ENCODE measurements at regions not wholly inside any gene's neighbourhood (a gene's known extent, or its start where the extent isn't known, plus 50 kb on each side); places are given as distances from the start of the nearest gene placed in this dataset.

DNA sequence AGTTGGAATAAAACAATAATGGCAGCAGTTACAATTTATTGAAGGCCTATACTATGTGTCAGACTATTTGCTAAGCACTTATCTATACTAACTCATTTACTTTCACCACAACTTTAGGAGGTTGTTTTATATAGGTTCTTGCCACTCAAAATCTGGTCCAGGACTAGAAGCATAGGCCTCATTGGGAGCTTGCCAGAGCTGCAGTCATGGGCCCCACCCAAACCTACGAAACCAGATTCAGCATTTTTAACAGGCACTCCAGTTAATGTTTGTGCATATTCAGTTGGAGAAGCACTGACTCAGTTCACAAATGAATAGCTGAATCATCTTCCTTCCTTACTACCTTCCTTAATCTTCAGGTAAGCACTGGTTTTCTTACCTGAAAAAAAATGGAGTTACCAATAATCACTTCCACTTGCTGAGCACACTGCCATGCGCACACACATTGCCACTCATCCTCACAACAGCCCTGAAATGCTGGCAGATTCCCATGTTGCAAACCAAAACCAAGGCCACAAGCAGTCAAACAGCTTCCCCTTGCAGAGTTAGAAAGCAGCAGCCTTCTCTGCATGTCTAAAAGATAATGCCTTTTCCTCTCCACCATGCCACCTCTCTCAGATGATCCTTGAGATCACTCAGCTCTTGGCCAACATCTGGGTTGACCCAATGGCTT is 122.4 kb downstream of the SLC16A9 start:
- no peaks in the 10 kb centered on the region for H3K27me3 ChIP-seq
- DNase-seq: no peak
- H3K4me1 ChIP-seq: peaks cover 0 to 5% (median 0%) of the 10 kb centered on the region in 4 donors
- H3K27ac ChIP-seq: no peak overlapping the region
- WGBS, 2 donors: 80 to 90% methylated on average over 2 of the region's 2 CpGs
- TF ChIP-seq POLR2A (IDR thresholded peaks at IDR 0.05) (no peak), POLR2AphosphoS5 (IDR thresholded peaks at IDR 0.05) (no peak), EP300 (IDR thresholded peaks at IDR 0.05) (no peak), CTCF (IDR thresholded peaks at IDR 0.05) (no peak)
- no peak overlapping the region for H3K4me3 ChIP-seq
- no peaks in the 10 kb centered on the region for H3K36me3 ChIP-seq
- H3K9me3 ChIP-seq: no peaks in the 10 kb centered on the region
- ATAC-seq (ENCODE audit: low FRiP score in 2 of 2): no peak

DNA sequence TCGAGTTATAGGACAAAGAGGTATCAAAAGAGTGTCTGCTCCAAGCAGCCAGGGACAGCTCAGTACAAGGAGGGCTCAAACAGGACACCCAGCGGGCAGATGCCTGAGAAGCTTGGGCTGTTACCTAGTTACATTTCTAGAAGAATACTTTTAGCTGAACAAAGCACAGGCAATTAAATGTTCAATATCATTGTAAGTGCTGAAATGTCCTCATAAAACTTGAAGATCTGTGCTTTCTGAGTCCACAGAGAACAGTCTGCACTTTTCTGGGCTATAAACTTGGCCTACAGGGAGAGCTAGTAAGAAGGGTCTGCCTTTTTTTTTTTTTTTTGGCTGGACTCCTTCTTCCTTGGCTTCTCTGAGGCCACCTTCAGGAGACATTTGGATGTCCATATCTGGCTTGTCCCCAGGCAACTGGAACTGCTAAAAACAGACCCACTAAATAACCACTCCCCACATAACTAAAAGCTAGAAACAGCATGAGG is 123.2 kb downstream of the SLC16A9 start:
- 65 to 88% methylated on average over 2 of the region's 2 CpGs for WGBS, 2 donors
- no peaks in the 10 kb centered on the region for H3K9me3 ChIP-seq
- no peak for DNase-seq
- H3K36me3 ChIP-seq: no peaks in the 10 kb centered on the region
- no peak overlapping the region for H3K4me3 ChIP-seq
- TF ChIP-seq CTCF (IDR thresholded peaks at IDR 0.05): no peak
- no peak for TF ChIP-seq EP300 (IDR thresholded peaks at IDR 0.05)
- no peak for TF ChIP-seq POLR2A (IDR thresholded peaks at IDR 0.05)
- TF ChIP-seq POLR2AphosphoS5 (IDR thresholded peaks at IDR 0.05): no peak
- ATAC-seq (ENCODE audit: low FRiP score in 2 of 2): no peak
- H3K4me1 ChIP-seq: peaks cover 0 to 5% (median 0%) of the 10 kb centered on the region in 4 donors
- no peak overlapping the region for H3K27ac ChIP-seq
- H3K27me3 ChIP-seq: no peaks in the 10 kb centered on the region

DNA sequence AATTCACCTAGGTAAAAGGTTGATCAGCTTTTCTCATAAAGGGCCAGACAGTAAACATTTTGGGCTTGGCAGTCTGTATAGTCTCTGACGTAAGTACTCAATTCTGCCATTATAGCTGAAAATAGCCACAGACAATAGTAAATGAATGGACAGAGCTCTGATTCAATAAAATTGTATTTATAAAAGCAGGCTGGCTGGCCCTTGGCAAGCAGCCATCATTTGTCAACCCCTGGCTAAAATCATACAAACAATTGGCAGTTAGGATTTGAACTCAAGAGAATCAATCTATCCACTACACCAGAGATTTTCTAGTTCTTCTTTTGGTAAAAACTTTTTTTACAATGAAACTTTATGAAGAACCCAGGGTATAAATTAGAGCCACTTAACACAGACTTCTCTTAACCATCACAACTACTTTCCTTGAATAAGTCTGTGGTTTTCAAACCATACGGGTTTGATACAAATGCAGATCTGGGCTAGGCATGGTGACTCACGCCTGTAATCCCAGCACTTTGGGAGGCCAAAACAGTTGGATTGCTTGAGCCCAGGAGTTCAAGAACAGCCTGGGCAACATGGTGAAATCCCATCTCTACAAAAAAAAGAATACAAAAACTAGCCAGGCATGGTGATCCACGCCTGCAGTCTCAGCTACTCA is 124.5 kb downstream of the SLC16A9 start:
- Histone ChIP-seq H3K4me1 (peaks cover 0 to 5% (median 0%) of the 10 kb centered on the region in 4 donors), H3K9me3 (no peaks in the 10 kb centered on the region), H3K27me3 (no peaks in the 10 kb centered on the region), H3K4me3 (no peak overlapping the region), H3K36me3 (no peaks in the 10 kb centered on the region), H3K27ac (no peak overlapping the region)
- WGBS, 2 donors: 83 to 85% methylated on average over 4 of the region's 4 CpGs
- DNase-seq: no peak
- ATAC-seq (ENCODE audit: low FRiP score in 2 of 2): no peak
- TF ChIP-seq CTCF (IDR thresholded peaks at IDR 0.05) (no peak), POLR2A (IDR thresholded peaks at IDR 0.05) (no peak), POLR2AphosphoS5 (IDR thresholded peaks at IDR 0.05) (no peak), EP300 (IDR thresholded peaks at IDR 0.05) (no peak)

DNA sequence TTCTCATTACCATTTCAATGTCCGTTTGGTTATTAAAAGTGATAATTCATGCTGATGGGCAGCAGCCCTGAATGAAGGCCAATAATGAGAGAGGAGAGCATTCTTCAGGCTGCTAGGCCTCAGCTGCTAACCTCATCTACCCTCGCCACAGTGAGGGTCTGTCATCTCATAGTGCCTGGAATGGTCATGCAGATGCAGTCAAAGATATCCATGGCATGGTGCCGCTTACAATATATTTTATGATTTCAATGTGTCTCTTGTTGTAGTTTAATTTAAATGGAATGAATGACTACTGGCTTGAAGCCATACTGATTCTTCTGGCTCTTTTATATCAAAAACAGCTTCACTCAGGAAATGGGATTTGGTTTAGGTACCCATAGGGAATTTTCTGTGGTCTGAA is 126.9 kb downstream of the SLC16A9 start:
- ATAC-seq (ENCODE audit: low FRiP score in 2 of 2) (no peak), DNase-seq (no peak)
- no peaks in the 10 kb centered on the region for H3K9me3 ChIP-seq
- H3K27ac ChIP-seq: no peak overlapping the region
- H3K27me3 ChIP-seq: no peaks in the 10 kb centered on the region
- no peak for TF ChIP-seq EP300 (IDR thresholded peaks at IDR 0.05)
- no peak for TF ChIP-seq POLR2AphosphoS5 (IDR thresholded peaks at IDR 0.05)
- no peak for TF ChIP-seq CTCF (IDR thresholded peaks at IDR 0.05)
- TF ChIP-seq POLR2A (IDR thresholded peaks at IDR 0.05): no peak
- H3K4me1 ChIP-seq: peaks cover 0 to 5% (median 3%) of the 10 kb centered on the region in 4 donors
- H3K4me3 ChIP-seq: no peak overlapping the region
- H3K36me3 ChIP-seq: no peaks in the 10 kb centered on the region
- 89 to 95% methylated on average over 3 of the region's 3 CpGs for WGBS, 2 donors
